Neuron (in vitro differentiated cells): ENCODE measurements at regions not wholly inside any gene's neighbourhood (a gene's known extent, or its start where the extent isn't known, plus 50 kb on each side); places are given as distances from the start of the nearest gene placed in this dataset.

ENCODE experiments used
- H2AFZ ChIP-seq: one replicate; pipeline ENCODE4 v1.6.1; 2013; ENCODE audit warnings: low read depth, mild to moderate bottlenecking, inconsistent platforms, low read length, moderate library complexity
- H3K27me3 ChIP-seq: one replicate; pipeline ENCODE4 v1.6.1; 2013; ENCODE audit warnings: low read length; ENCODE audit not compliant: insufficient read depth
- H3K36me3 ChIP-seq: one replicate; pipeline ENCODE4 v1.6.1; 2013; ENCODE audit warnings: low read length; ENCODE audit not compliant: insufficient read depth
- H3K4me1 ChIP-seq: one replicate; pipeline ENCODE4 v1.6.1; 2013; ENCODE audit warnings: low read length; ENCODE audit not compliant: insufficient read depth
- H3K4me3 ChIP-seq: 2 replicates; pipeline ENCODE4 v1.5.1; 2013; ENCODE audit warnings: mild to moderate bottlenecking, low read length, moderate library complexity
- H3K9me3 ChIP-seq: one replicate; pipeline ENCODE4 v1.6.1; 2013; ENCODE audit warnings: low read length

DNA sequence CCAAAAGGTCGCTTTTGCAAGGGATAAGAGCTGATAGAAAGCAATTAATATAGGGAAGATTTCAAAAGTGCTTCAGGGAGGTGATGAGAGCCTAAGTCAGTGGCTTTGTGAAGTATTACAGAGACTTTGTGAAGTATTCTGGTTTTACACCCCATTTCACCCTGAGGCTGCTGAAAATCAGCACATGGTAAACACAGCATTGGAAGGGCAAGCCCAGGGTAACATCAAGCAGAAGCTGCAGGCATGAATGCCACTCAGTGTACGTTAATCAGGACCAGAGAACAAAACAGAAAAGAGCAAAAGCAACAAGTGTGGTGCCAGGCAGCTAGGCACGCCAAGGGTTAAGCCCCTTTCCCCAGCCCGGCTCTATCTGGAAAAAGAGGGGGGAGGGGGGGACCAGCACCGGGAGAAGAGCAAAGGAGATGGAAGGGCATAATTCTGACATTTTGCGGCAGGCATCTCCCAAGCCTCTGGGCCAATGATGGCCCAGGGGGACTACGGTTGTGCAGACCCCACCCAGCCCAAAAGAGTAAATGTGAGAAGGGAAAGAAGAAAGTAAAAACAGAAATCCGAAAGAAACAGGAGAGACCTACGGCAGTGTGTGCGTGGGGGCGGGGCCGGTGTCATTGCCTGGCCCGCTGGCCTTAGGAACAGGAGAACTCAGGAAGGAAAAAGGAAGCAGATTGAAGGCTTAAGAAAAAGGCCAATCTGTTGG is 58.9 kb downstream of the DHRS2 start:
- Histone ChIP-seq H3K4me3 (no peak overlapping the region), H3K4me1 (peaks cover 18% of the 10 kb centered on the region), H2AFZ (peak overlapping the region; percentile 40), H3K27me3 (peaks cover 19% of the 10 kb centered on the region), H3K36me3 (no peaks in the 10 kb centered on the region), H3K9me3 (no peaks in the 10 kb centered on the region)

DNA sequence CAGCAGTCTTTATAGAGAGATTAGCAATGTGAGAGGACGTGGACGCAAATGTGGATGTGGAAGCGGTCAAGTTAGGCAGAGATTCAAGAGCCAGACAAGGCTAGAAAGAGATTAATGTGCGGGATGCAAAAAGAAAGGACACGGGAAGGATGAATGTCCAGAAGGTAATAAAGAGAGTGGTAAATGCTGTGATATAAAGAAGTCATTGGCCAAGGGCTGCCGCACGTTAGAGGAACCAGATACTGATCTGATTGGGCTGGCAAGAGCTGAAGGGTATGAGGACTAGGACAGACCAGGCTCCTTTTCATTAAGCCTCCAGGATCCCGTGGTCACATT is 59.5 kb downstream of the DHRS2 start:
- Histone ChIP-seq H3K4me3 (no peak overlapping the region), H3K36me3 (no peaks in the 10 kb centered on the region), H3K4me1 (peaks cover 18% of the 10 kb centered on the region), H3K27me3 (peaks cover 19% of the 10 kb centered on the region), H3K9me3 (no peaks in the 10 kb centered on the region), H2AFZ (peak overlapping the region; percentile 40)

DNA sequence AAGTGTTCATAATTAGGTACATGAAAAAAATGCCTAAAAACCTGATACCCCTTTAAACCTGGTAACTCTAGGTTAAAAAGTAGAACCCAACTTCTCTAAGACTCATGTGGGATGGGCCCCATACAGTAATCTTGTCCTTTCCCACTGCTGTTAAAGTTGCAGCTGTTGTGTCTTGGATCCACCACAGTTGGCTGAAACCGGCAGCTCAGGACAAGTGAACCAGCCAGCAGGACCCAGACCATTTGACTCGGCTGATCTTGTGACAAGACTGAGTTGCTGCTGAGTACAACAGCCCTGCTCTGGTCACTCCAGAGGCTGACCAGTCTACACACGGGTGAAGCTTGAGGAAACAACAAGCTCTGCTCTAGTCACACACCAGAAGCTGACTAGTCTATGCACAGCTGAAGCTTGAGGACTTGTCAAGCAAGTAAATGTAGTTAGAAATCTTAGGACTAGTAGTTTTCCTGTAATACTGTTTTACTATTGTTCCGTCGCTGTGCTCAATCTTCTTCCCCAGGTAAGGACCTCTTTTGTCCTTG is 60.6 kb downstream of the DHRS2 start:
- Histone ChIP-seq H2AFZ (no peak overlapping the region), H3K27me3 (peaks cover 19% of the 10 kb centered on the region), H3K9me3 (no peaks in the 10 kb centered on the region), H3K4me1 (peaks cover 18% of the 10 kb centered on the region), H3K4me3 (no peak overlapping the region), H3K36me3 (no peaks in the 10 kb centered on the region)

DNA sequence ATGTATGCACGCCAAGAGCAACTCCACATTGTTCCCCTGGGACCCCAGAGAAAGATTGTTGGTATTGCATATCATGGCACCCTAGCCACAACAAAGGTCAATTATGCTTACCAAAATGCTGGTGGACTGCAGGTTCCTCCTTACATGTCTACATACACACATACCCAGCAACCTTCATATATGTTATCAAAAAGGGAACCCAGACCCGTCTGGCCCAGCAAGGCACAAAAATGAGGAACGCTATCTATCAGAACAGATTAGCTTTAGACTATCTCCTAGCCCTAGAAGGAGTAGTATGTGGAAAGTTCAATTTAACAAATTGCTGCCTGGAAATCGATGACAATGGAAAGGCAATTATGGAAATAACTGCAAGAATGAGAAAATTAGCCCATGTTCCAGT is 61.5 kb downstream of the DHRS2 start:
- H3K4me1 ChIP-seq = peaks cover 18% of the 10 kb centered on the region
- no peaks in the 10 kb centered on the region for H3K9me3 ChIP-seq
- H3K36me3 ChIP-seq = no peaks in the 10 kb centered on the region
- no peak overlapping the region for H2AFZ ChIP-seq
- H3K4me3 ChIP-seq = no peak overlapping the region
- H3K27me3 ChIP-seq = peaks cover 19% of the 10 kb centered on the region

DNA sequence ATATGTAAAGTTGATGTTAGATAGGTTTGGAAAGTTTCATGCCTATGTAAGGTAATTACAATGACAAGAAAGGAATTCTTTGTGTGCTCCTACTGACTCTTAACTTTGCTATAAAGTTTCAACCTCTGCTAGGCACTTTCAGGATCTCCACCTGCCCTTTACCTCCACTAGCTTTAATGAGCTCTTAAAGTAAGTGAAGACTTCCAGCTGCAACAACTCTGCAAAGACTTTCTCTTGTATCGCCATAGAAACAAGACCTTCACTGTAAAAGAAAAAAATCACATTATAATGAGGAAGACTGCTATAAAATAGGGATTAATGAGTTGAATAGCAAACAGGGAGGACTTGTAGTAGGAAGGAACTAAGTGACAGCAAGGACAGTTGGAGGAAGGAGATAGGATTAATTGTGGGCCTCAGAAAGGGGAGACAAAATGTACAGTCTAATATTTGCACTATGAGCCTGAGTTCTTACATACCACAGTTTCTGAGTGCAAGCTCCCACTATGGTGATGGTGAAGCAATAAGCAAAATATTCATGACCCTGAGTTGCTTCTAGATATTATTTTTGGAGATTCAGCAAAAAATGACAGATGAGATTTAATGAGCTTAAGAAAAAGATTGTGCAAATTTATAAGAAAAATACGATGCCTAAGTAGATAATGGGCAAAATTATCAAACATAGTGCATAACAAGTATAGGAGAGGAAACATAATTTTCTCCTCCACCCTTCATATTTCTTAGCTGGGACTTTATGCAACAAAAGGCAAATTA is 66.7 kb downstream of the DHRS2 start:
- peaks cover 2% of the 10 kb centered on the region for H3K9me3 ChIP-seq
- H3K36me3 ChIP-seq = no peaks in the 10 kb centered on the region
- H2AFZ ChIP-seq = no peak overlapping the region
- no peaks in the 10 kb centered on the region for H3K27me3 ChIP-seq
- H3K4me1 ChIP-seq = no peaks in the 10 kb centered on the region
- no peak overlapping the region for H3K4me3 ChIP-seq

DNA sequence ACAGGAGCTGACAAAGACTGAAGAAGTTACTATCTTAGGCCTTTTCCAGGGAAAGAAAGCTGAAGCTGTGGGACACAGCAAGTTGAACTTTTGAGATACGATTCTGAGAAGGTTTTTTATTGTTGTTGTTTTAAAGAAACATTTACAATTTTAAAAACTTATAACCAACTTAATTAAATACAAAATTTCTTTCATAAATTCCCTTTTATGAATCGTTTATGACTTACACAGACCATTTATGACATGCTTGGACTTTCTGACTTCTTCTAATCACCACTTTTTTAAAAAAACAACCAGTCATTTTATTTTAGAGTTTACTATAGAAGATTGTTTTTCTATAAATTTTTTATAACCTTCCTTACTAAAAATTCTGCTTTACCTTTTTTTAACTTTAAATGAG is 68.7 kb downstream of the DHRS2 start:
- Histone ChIP-seq H3K4me1 (no peaks in the 10 kb centered on the region), H3K27me3 (no peaks in the 10 kb centered on the region), H3K9me3 (peaks cover 2% of the 10 kb centered on the region), H3K36me3 (no peaks in the 10 kb centered on the region), H3K4me3 (no peak overlapping the region), H2AFZ (no peak overlapping the region)

DNA sequence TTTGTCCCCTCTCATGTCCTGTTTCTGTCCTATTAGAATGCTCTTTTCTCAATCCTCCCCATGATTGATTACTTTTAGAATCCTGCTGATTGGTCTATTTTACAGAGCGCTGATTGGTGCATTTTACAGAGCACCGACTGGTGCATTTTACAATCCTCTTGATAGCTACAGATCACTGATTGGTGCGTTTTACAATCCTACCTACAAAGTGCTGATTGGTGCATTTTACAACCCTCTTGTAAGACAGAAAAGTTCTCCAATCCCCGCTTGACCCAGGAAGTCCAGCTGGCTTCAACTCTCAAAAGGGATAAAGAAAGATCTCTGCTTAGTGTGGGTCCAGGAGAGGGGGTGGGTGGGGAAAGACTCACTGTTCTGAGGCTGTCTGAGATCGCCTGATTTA is 71.3 kb downstream of the DHRS2 start:
- Histone ChIP-seq H2AFZ (no peak overlapping the region), H3K4me1 (no peaks in the 10 kb centered on the region), H3K27me3 (no peaks in the 10 kb centered on the region), H3K4me3 (no peak overlapping the region), H3K36me3 (no peaks in the 10 kb centered on the region), H3K9me3 (peaks cover 2% of the 10 kb centered on the region)

DNA sequence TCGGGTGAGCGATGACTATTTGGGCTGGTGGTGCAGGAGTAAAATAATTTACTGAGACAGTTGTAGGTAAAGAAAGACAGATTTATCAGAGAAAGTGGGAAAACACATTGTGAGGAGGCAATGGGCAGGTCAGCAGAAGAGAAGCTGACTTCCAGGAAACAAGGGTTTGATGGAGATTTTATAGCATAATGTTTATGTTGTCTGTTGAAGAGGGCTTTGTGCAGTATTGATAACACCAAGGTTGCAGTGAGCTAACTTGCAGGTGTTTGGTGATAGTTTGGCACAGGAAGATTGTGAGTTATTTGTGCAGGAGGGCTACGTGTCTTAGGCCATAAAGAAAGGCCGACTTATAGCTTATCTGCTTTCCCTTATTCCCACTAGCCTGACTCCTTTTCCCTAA is 72.2 kb downstream of the DHRS2 start:
- no peaks in the 10 kb centered on the region for H3K27me3 ChIP-seq
- no peak overlapping the region for H2AFZ ChIP-seq
- H3K4me3 ChIP-seq = no peak overlapping the region
- H3K36me3 ChIP-seq = no peaks in the 10 kb centered on the region
- H3K9me3 ChIP-seq = peaks cover 2% of the 10 kb centered on the region
- no peaks in the 10 kb centered on the region for H3K4me1 ChIP-seq

DNA sequence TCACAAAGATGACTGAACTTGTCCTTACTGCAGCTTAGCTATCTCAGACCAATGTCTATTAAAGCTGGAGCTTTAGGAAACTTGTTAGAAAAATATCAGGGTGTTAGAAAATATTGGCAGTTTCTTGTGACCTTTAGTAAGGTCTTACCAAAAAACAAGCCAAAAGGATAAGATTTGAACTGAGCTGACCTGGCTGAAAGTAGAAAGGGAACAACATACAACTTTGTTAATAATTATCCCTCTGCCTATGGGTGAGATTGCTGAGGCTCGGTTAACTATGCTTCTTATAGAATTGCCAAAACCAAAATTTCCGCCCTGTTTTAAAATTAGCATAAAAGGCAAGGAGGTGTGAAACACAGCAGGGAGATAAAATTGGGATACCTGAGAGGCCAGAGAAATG is 73.8 kb downstream of the DHRS2 start:
- no peaks in the 10 kb centered on the region for H3K4me1 ChIP-seq
- H3K4me3 ChIP-seq = no peak overlapping the region
- no peaks in the 10 kb centered on the region for H3K27me3 ChIP-seq
- H2AFZ ChIP-seq = no peak overlapping the region
- no peaks in the 10 kb centered on the region for H3K36me3 ChIP-seq
- H3K9me3 ChIP-seq = peaks cover 2% of the 10 kb centered on the region

DNA sequence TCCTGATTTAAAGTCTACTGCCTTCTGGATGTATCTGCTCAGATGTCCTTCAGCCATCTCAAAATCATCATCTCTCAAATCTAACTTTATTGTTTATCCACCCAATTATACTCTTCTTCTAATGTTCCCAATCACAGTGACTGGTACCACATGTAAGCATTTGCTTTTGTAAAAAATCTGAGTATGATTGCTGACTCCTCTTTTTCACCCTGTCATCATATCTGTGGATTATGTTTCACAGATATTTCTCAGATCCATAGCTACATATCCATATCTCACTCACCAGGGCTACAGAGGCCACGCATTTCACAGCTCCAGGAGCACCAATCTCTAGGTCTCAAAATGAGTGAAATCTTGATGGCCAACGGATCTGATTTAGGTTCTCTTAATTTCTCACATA is 76.1 kb downstream of the DHRS2 start:
- no peaks in the 10 kb centered on the region for H3K9me3 ChIP-seq
- no peak overlapping the region for H2AFZ ChIP-seq
- no peaks in the 10 kb centered on the region for H3K36me3 ChIP-seq
- H3K4me1 ChIP-seq = no peaks in the 10 kb centered on the region
- H3K4me3 ChIP-seq = no peak overlapping the region
- H3K27me3 ChIP-seq = no peaks in the 10 kb centered on the region

DNA sequence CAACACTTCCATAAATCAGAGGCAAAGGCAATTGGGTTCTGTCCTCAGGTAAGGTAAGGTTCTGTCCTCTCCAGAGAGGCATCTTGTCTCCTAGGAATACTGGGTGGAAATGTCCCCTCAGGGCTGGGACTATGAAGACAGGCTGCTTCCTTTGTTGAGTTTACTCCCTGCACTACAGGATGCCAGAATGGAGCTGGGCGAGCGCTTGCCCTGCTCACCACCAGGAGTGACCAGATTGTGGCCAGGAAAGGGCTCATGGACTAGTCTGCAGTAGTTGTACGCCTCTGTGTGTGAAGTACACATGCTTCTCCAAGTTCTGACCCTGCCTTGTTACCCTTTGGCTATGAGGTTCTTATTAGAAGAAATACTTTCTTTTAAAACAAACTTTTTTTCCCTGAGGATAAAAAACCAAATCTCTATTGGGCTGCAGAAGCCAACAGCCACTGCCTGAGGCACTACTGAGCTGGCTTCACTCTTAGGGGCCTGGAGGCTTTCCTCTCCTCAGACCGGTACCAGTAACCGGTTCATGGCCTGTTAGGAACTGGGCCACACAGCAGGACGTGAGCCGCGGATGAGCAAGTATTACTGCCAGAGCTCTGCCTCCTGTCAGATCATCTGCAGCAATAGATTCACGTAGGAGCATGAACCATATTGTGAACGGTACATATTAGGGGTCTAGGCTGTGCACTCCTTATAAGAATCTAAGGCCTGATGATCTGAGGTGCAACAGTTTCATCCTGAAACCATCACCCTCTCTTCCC is 83.2 kb downstream of the DHRS2 start:
- Histone ChIP-seq H3K9me3 (no peaks in the 10 kb centered on the region), H3K27me3 (peaks cover 17% of the 10 kb centered on the region), H2AFZ (no peak overlapping the region), H3K4me1 (no peaks in the 10 kb centered on the region), H3K36me3 (no peaks in the 10 kb centered on the region), H3K4me3 (no peak overlapping the region)

DNA sequence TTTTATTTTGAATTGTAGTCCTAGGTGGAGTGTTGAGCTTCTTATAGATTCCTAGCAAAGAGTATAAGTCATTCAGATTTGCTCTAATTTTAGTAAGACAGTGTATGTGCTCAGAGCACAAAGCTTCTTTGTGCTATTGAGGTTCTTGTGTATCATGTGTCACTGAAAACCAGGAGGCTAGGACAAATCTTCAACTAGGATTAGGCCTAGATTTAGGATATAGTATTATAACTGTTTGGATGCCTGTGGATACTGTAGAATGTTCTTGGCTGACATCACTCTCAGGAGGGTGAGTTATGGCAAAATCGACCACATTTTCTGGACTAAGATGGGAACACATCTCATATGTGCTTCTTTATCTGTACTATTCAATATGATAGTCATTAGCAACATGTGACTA is 86.5 kb downstream of the DHRS2 start:
- H3K27me3 ChIP-seq = peaks cover 17% of the 10 kb centered on the region
- no peaks in the 10 kb centered on the region for H3K36me3 ChIP-seq
- no peak overlapping the region for H2AFZ ChIP-seq
- no peaks in the 10 kb centered on the region for H3K9me3 ChIP-seq
- H3K4me1 ChIP-seq = no peaks in the 10 kb centered on the region
- H3K4me3 ChIP-seq = no peak overlapping the region

DNA sequence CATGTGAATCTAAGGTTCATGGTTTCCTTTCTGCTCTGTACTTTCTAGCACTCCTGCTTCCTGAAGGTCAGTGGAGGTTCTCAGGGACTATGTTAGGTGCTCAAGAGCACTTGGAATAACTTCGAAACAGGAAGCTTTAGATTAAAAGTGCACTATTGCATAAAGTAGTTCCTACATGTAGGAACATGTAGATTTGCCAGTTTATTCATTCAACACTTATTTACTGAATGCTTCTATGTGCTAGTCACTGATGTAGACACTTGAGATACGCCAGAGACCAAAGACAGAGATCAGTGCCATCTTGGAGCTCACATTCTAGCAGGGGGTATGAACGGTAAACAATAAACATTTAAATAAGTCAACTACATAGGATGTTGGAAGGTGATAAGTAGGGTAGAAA is 87.7 kb downstream of the DHRS2 start:
- no peak overlapping the region for H3K4me3 ChIP-seq
- no peaks in the 10 kb centered on the region for H3K9me3 ChIP-seq
- H2AFZ ChIP-seq = no peak overlapping the region
- H3K27me3 ChIP-seq = peaks cover 17% of the 10 kb centered on the region
- H3K4me1 ChIP-seq = no peaks in the 10 kb centered on the region
- H3K36me3 ChIP-seq = no peaks in the 10 kb centered on the region
